ENCODE measurements at regions not wholly inside any gene's neighbourhood (a gene's known extent, or its start where the extent isn't known, plus 50 kb on each side); places are given as distances from the start of the nearest gene placed in this dataset.
A peak's percentile ranks its signal among the peaks of the same experiment; 100 is the strongest.

DNA sequence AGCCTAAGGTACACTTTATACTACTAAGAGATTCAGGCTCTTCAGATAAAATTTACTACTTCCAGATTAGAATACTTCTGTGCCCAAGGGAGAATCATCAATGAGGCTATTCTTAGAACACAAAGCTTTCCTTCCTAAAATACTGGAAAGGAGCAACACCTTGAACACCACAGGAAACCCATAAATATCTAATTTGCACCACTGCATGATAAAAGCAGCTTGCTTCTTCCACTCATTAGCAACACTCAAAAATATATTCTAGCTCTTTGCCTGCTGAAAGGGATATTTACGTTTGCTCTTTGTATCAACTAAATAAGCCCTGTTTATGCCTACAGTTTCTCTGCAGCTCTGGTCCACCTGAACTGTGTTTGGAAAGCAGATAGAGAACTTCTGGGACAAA, 284.3 kb downstream of the RWDD3 start:
- ATAC-seq (no peak), DNase-seq (no peak)
- Histone ChIP-seq H3K4me1 (ENCODE audit: insufficient read depth, low read length) (no peaks in the 10 kb centered on the region), H3K9ac (ENCODE audit: low read length) (no peak overlapping the region), H3K4me2 (ENCODE audit: low read length) (no peak overlapping the region), H3K36me3 (ENCODE audit: low read depth, low read length) (no peaks in the 10 kb centered on the region), H3K9me3 (ENCODE audit: low read length) (no peaks in the 10 kb centered on the region), H3K4me3 (ENCODE audit: low read length) (no peak overlapping the region), H2AFZ (ENCODE audit: low read length) (no peak overlapping the region), H4K20me1 (ENCODE audit: low read length) (no peaks in the 10 kb centered on the region), H3K27ac (ENCODE audit: low read length) (no peak overlapping the region), H3K79me2 (ENCODE audit: low read length) (no peaks in the 10 kb centered on the region), H3F3A (ENCODE audit: low read length, unreplicated experiment) (no peaks in the 10 kb centered on the region), H3K27me3 (ENCODE audit: low read length) (peaks cover 9% of the 10 kb centered on the region; the same call in 1 of the 2 replicates), H3K9me2 (replicated peaks; ENCODE audit: low read length) (no peaks in the 10 kb centered on the region)
- intact Hi-C loops (cut with micrococcal nuclease): no loop called here
- no TSS peak for BruUV-seq (replicated peaks)
- ChIA-PET POLR2A (ENCODE audit: unreplicated experiment) (no interaction called here), CTCF (no interaction called here)
- TF ChIP-seq, protein P1, sequence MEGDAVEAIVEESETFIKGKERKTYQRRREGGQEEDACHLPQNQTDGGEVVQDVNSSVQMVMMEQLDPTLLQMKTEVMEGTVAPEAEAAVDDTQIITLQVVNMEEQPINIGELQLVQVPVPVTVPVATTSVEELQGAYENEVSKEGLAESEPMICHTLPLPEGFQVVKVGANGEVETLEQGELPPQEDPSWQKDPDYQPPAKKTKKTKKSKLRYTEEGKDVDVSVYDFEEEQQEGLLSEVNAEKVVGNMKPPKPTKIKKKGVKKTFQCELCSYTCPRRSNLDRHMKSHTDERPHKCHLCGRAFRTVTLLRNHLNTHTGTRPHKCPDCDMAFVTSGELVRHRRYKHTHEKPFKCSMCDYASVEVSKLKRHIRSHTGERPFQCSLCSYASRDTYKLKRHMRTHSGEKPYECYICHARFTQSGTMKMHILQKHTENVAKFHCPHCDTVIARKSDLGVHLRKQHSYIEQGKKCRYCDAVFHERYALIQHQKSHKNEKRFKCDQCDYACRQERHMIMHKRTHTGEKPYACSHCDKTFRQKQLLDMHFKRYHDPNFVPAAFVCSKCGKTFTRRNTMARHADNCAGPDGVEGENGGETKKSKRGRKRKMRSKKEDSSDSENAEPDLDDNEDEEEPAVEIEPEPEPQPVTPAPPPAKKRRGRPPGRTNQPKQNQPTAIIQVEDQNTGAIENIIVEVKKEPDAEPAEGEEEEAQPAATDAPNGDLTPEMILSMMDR (conservative IDR thresholded peaks at IDR 0.05; ENCODE audit: low read depth, low read length): no peak
- TF ChIP-seq EZH2phosphoT487 (IDR thresholded peaks at IDR 0.05; ENCODE audit: borderline replicate concordance, low read length) (no peak), EZH2 (IDR thresholded peaks at IDR 0.05; ENCODE audit: low read length, unreplicated experiment) (no peak)

DNA sequence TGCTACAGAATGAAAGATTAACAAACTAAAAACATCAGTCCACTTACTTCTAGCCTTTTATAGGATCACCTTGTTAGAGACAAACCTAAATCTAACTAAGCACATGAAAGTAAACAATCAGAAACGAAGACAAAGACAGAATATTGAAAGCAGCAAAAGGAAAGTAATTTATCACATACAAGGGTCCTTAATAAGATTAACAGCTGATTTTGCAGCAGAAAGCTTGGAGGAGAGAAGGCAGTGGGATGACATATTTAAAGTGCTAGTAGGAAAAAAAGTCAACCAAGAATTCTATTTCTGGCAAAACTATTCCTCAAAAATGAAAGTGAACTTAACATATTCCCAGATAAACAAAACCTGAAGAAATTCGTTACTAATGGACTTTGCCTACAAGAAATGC, 286.4 kb downstream of the RWDD3 start:
- Histone ChIP-seq H3K9me2 (replicated peaks; ENCODE audit: low read length) (no peaks in the 10 kb centered on the region), H3K79me2 (ENCODE audit: low read length) (no peaks in the 10 kb centered on the region), H4K20me1 (ENCODE audit: low read length) (no peaks in the 10 kb centered on the region), H3K36me3 (ENCODE audit: low read depth, low read length) (no peaks in the 10 kb centered on the region), H3K27me3 (ENCODE audit: low read length) (no peaks in the 10 kb centered on the region), H3K9ac (ENCODE audit: low read length) (no peak overlapping the region), H3K27ac (ENCODE audit: low read length) (no peak overlapping the region), H3K4me3 (ENCODE audit: low read length) (no peak overlapping the region), H3K9me3 (ENCODE audit: low read length) (0 out of 2 replicates have a peak, but pooled peaks cover 9% of the 10 kb centered on the region), H3K4me2 (ENCODE audit: low read length) (no peak overlapping the region), H3K4me1 (ENCODE audit: insufficient read depth, low read length) (no peaks in the 10 kb centered on the region), H2AFZ (ENCODE audit: low read length) (no peak overlapping the region), H3F3A (ENCODE audit: low read length, unreplicated experiment) (no peaks in the 10 kb centered on the region)
- DNase-seq: no peak
- POLR2A ChIA-PET (ENCODE audit: unreplicated experiment): no interaction called here
- CTCF ChIA-PET: no interaction called here
- TF ChIP-seq, protein P1 (conservative IDR thresholded peaks at IDR 0.05; ENCODE audit: low read depth, low read length): no peak
- TF ChIP-seq EZH2phosphoT487 (IDR thresholded peaks at IDR 0.05; ENCODE audit: borderline replicate concordance, low read length) (no peak), EZH2 (IDR thresholded peaks at IDR 0.05; ENCODE audit: low read length, unreplicated experiment) (no peak)
- no peak for ATAC-seq
- intact Hi-C loops (cut with micrococcal nuclease): no loop called here
- BruUV-seq (replicated peaks): no TSS peak

DNA sequence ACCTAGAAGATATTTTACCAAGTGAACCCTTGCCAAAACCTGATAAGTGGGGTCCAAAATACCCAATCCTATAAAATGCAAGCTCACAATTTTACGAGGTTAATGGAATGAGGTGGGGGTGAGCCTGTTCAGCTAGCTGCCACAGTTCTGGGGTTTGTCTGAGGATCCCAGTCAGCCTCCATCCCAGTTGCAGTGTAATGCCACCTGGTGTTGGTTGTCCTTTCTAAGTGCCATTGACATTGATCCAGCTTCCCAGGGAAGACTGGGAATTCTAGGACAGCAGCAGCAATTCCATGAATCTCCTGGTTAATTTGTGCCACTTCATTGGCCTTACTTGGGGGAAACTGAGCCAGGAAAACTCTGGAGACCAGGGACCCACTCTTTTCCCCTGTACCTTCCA, 298.3 kb downstream of the RWDD3 start:
- H2AFZ ChIP-seq (ENCODE audit: low read length): no peak overlapping the region
- H3K4me1 ChIP-seq (ENCODE audit: insufficient read depth, low read length): no peaks in the 10 kb centered on the region
- ATAC-seq (no peak), DNase-seq (peak; percentile 6)
- no peak overlapping the region for H3K27ac ChIP-seq (ENCODE audit: low read length)
- H3K9ac ChIP-seq (ENCODE audit: low read length): no peak overlapping the region
- no peaks in the 10 kb centered on the region for H3K9me3 ChIP-seq (ENCODE audit: low read length)
- H3K9me2 ChIP-seq (replicated peaks; ENCODE audit: low read length): no peaks in the 10 kb centered on the region
- no peaks in the 10 kb centered on the region for H3K36me3 ChIP-seq (ENCODE audit: low read depth, low read length)
- H3K4me3 ChIP-seq (ENCODE audit: low read length): no peak overlapping the region
- H3K27me3 ChIP-seq (ENCODE audit: low read length): peaks cover 26% of the 10 kb centered on the region
- H3F3A ChIP-seq (ENCODE audit: low read length, unreplicated experiment): no peaks in the 10 kb centered on the region
- intact Hi-C loops (cut with micrococcal nuclease): no loop called here
- BruUV-seq (replicated peaks): no TSS peak
- no peak for TF ChIP-seq EZH2phosphoT487 (IDR thresholded peaks at IDR 0.05; ENCODE audit: borderline replicate concordance, low read length)
- no peak for TF ChIP-seq EZH2 (IDR thresholded peaks at IDR 0.05; ENCODE audit: low read length, unreplicated experiment)
- TF ChIP-seq, protein P1 (conservative IDR thresholded peaks at IDR 0.05; ENCODE audit: low read depth, low read length): 0 out of 2 replicates have a peak, but pooled peaks have one; percentile 27
- CTCF ChIA-PET: interaction anchor here (0.6 to 0.7 kb wide), 2 partner anchors 263 to 299 kb away, joined by 3 to 4 read pairs; no protein-coding TSS in a partner anchor
- no peak overlapping the region for H3K4me2 ChIP-seq (ENCODE audit: low read length)
- H4K20me1 ChIP-seq (ENCODE audit: low read length): no peaks in the 10 kb centered on the region
- POLR2A ChIA-PET (ENCODE audit: unreplicated experiment): no interaction called here
- H3K79me2 ChIP-seq (ENCODE audit: low read length): no peaks in the 10 kb centered on the region
